ENCODE measurements at regions not wholly inside any gene's neighbourhood (a gene's known extent, or its start where the extent isn't known, plus 50 kb on each side); places are given as distances from the start of the nearest gene placed in this dataset.

- H3K36me3 ChIP-seq (ENCODE audit: control insufficient read depth, insufficient read depth, low read length) = no peaks in the 10 kb centered on the region
- H3K27me3 ChIP-seq (replicated peaks; ENCODE audit: control insufficient read depth, insufficient read depth, low read length) = no peaks in the 10 kb centered on the region; the same call in 1 of the 2 replicates
- H3K4me3 ChIP-seq (replicated peaks; ENCODE audit: low read depth, low read length) = no peak overlapping the region
- no peak for DNase-seq (ENCODE audit: extremely low read depth, insufficient read length)
- no peak for TF ChIP-seq CTCF (IDR thresholded peaks at IDR 0.05; ENCODE audit: insufficient read depth, low read length, poor library complexity, severe bottlenecking)
Observed at GRCh38 chr13:79799059-79799867, 318.3 kb downstream of the NDFIP2 start.

- TF ChIP-seq CTCF (IDR thresholded peaks at IDR 0.05; ENCODE audit: insufficient read depth, low read length, poor library complexity, severe bottlenecking) = no peak
- no peaks in the 10 kb centered on the region; the same call in 1 of the 2 replicates for H3K27me3 ChIP-seq (replicated peaks; ENCODE audit: control insufficient read depth, insufficient read depth, low read length)
- DNase-seq (ENCODE audit: extremely low read depth, insufficient read length) = no peak
- no peak overlapping the region for H3K4me3 ChIP-seq (replicated peaks; ENCODE audit: low read depth, low read length)
- no peaks in the 10 kb centered on the region for H3K36me3 ChIP-seq (ENCODE audit: control insufficient read depth, insufficient read depth, low read length)
Observed at GRCh38 chr13:79796136-79796535, 315.2 kb downstream of the NDFIP2 start.

GRCh38 chr13:79794931-79795330 is 314.0 kb downstream of the NDFIP2 start:
- H3K27me3 ChIP-seq (replicated peaks; ENCODE audit: control insufficient read depth, insufficient read depth, low read length) = no peaks in the 10 kb centered on the region; the same call in 1 of the 2 replicates
- no peak for DNase-seq (ENCODE audit: extremely low read depth, insufficient read length)

GRCh38 chr13:79792716-79793115 is 311.8 kb downstream of the NDFIP2 start:
- DNase-seq (ENCODE audit: extremely low read depth, insufficient read length) = no peak
- no peak overlapping the region for H3K4me3 ChIP-seq (replicated peaks; ENCODE audit: low read depth, low read length)
- no peak for TF ChIP-seq CTCF (IDR thresholded peaks at IDR 0.05; ENCODE audit: insufficient read depth, low read length, poor library complexity, severe bottlenecking)

More at GRCh38 chr13:79794931-79795330, 314.0 kb downstream of the NDFIP2 start:
- H3K4me3 ChIP-seq (replicated peaks; ENCODE audit: low read depth, low read length) = no peak overlapping the region
- TF ChIP-seq CTCF (IDR thresholded peaks at IDR 0.05; ENCODE audit: insufficient read depth, low read length, poor library complexity, severe bottlenecking) = no peak
- H3K36me3 ChIP-seq (ENCODE audit: control insufficient read depth, insufficient read depth, low read length) = no peaks in the 10 kb centered on the region

GRCh38 chr13:79791471-79792042 is 310.6 kb downstream of the NDFIP2 start:
- DNase-seq (ENCODE audit: extremely low read depth, insufficient read length) = no peak
- Histone ChIP-seq H3K36me3 (ENCODE audit: control insufficient read depth, insufficient read depth, low read length) (no peaks in the 10 kb centered on the region), H3K4me3 (replicated peaks; ENCODE audit: low read depth, low read length) (no peak overlapping the region), H3K27me3 (replicated peaks; ENCODE audit: control insufficient read depth, insufficient read depth, low read length) (no peaks in the 10 kb centered on the region; the same call in 1 of the 2 replicates)
- no peak for TF ChIP-seq CTCF (IDR thresholded peaks at IDR 0.05; ENCODE audit: insufficient read depth, low read length, poor library complexity, severe bottlenecking)

More at GRCh38 chr13:79792716-79793115, 311.8 kb downstream of the NDFIP2 start:
- Histone ChIP-seq H3K27me3 (replicated peaks; ENCODE audit: control insufficient read depth, insufficient read depth, low read length) (no peaks in the 10 kb centered on the region; the same call in 1 of the 2 replicates), H3K36me3 (ENCODE audit: control insufficient read depth, insufficient read depth, low read length) (no peaks in the 10 kb centered on the region)
